ENCODE measurements at regions not wholly inside any gene's neighbourhood (a gene's known extent, or its start where the extent isn't known, plus 50 kb on each side); places are given as distances from the start of the nearest gene placed in this dataset.
"Not testable (repeated sequence)": the region's sequence is repeated elsewhere in the genome, so short reads cannot be mapped to it uniquely, and the experiment has no call there.

DNA sequence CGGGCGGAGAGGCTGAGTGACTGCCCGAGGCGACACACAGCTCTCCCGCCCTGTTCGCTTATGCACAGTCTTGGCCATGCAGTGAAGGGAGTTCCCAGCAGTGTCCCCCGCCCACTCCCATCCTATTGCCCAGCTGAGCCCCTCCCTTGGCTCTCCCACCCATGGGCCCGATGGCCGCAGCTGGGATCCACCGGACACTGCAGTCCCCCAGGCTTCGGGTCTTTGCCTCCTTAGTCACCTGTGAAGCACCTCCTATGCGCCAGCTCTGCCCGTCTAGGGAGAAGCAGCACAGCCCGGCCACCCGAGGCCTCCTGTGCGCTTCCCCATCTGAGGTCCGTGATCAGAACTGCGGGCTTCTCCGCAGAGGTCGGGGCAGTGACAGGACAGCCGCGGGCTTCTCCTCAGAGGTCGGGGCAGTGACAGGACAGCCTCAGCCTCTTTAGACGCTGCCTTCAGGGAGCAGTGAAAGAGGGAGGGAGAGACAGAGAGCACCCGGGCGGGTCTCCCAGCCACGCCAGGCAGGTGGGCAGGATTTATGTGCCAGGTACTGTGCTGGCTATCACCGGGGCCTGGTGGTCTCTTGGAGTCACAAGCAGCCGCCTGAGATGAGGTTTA is 143.1 kb downstream of the LAT start:
- DNase-seq: not testable (repeated sequence)

- no peak for DNase-seq
Observed at GRCh38 chr16:29126616-29127015, 141.8 kb downstream of the LAT start.

GRCh38 chr16:29126057-29126494 is 141.2 kb downstream of the LAT start:
- DNase-seq: no peak

DNA sequence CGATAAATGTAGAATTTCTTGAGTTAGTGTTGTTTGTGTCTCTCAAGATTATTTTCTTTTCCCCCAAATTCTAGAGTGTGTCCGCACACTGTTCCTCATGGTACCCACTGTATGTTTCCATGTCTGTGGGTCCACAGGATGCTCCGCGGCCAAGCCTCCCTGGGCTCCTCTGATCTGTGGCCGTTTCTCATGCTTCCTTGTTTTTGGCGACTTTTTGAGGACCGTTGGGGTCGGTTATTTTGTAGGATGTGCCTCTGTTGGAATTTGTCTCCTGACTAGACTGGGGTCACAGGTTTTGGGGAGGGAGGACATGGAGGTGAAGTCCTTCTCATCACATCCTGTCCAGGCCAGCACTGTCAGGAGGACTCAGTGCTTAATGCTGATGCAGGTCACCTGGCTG is 140.0 kb downstream of the LAT start:
- no peak for DNase-seq

GRCh38 chr16:29124162-29124561 is 139.3 kb downstream of the LAT start:
- DNase-seq: not testable (repeated sequence)

DNA sequence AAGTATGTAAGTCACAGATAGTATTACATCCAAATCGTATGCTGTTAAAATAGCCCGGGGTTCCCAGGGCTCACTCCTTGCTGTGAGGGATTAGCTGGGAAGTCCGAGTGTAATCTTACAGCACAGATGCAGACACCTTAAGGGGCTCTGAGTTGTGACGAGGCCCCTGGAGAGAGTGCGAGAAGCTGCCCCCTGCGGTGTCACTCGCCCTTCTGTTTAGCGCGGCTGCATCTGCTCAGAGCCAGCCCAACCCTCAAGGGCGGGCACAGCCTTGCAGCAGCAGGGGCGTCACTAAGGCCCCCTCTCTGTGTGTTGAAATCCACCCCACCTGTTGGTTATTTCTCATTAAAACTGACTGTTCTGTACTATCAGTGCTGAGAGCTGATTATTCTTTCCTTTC is 135.8 kb downstream of the LAT start:
- not testable (repeated sequence) for DNase-seq

GRCh38 chr16:29118301-29118957 is 133.6 kb downstream of the LAT start:
- not testable (repeated sequence) for DNase-seq

GRCh38 chr16:29117631-29118030 is 132.8 kb downstream of the LAT start:
- DNase-seq: no peak

GRCh38 chr16:29116980-29117379 is 132.1 kb downstream of the LAT start:
- DNase-seq: no peak

- DNase-seq: not testable (repeated sequence)
Observed at GRCh38 chr16:29116207-29116606, 131.4 kb downstream of the LAT start.

DNA sequence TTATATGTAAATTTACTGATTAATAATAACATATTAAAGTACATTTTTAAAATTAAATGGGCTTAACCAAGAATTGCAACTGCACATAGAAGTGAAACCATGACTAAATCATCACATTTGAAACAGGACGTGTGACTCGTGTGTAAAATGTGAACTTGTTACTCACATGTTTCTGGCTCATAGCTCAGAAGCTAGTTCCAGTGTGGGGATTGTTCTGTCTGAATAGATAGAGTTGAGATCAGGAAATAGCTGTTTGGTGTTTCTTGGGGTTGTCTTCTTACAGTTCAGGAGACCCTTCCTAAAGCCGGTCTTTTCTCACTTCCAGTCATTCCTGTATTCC is 130.9 kb downstream of the LAT start:
- not testable (repeated sequence) for DNase-seq

GRCh38 chr16:29114989-29115801 is 130.3 kb downstream of the LAT start:
- DNase-seq: not testable (repeated sequence)

- DNase-seq: no peak
Observed at GRCh38 chr16:29114574-29114973, 129.7 kb downstream of the LAT start.

DNA sequence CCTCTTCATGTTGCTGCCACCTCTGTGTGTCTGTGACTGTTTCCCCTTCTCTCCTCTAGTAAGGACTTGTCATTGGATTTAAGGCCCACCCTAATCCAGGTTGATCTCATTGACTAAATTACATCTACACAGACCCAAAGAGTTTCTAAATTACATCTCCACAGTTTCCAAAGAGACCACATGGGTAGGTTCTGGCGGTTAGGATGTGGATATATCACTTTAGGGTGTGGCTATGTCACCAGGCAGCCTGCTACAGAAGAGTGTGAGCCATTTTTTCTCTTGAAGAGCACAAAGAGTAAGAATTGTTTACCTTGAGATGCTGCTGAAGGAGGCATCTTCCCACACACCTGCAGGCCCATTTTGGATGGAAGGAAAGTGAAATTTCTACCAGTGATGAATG is 128.6 kb downstream of the LAT start:
- DNase-seq: not testable (repeated sequence)

DNA sequence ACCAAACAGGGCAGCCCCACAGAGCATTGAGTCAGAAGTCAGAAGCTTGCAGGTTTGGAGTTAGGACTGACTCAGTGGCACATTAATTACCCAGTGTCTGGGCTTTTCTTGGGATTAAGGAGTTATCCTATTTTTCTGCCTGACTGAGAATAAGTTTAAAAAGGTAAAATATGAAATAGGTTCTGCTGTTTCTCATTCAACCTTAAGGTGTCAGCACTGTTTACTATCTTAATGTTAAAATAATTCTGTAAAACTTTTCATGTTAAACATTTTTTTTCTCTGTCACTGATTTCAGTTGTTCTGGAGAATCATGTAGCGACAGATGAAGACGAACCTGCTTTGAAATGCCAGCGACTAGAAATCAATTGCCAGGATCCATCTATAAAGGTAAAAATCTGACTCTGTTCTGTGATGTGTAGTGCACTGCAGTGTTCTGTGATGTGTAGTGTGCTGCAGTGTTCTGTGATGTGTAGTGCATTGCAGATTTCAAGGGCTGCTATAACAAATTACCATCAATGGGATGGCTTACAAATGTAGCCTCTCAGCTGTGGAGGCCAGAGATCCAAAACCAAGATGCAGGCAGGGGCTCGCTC is 128.0 kb downstream of the LAT start:
- no peak for DNase-seq

- not testable (repeated sequence) for DNase-seq
Observed at GRCh38 chr16:29111901-29112680, 127.2 kb downstream of the LAT start.

GRCh38 chr16:29111421-29111820 is 126.6 kb downstream of the LAT start:
- DNase-seq: peak in 1 of 2 experiments; percentile 17

DNA sequence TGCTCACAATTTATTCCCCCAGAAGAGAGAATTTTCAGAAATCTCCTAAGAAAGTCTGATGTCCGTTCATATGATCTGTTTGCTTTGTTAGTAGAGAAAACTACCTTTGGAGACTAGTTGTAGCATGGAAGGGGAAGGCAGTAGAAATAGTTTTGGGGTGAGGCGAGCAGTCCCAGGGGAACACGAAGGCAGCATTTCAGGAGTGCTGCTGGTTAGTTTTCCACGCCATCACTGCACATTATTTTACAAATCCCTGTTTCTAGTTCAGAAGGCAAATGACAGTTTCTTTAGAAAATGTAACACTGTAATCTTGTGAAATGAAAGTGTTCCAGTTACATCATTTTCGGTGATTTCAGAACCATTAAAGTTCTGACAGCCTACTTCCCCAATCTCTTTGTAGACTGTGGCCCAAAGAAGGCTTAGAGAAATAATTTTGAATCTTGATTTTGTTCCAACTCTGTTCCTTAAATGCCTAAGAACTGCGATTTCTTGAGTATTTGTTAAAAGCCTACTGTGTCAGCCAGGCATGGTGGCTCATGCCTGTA is 123.8 kb downstream of the LAT start:
- not testable (repeated sequence) for DNase-seq

DNA sequence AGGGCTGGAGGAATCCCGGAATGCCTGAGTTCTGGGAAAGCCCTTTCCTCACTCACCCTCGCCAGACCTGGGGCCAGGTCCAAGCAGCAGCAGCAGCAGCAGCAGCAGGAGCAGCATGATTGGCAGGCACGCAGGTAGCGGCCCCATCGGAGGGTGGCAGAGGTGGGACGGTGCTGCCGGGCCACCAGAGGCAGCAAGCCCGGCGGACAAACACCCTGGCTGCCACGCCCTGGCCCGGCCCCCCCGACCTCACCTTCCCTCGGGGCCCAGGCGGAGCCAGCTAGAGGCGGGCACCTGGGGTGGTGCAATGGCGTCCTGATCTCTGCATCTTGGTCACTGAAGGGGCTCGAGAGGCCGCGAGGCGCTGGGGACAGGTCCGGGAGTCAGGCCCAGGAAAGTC is 122.4 kb downstream of the LAT start:
- DNase-seq: no peak

GRCh38 chr16:29106259-29106908 is 121.5 kb downstream of the LAT start:
- DNase-seq: not testable (repeated sequence)

DNA sequence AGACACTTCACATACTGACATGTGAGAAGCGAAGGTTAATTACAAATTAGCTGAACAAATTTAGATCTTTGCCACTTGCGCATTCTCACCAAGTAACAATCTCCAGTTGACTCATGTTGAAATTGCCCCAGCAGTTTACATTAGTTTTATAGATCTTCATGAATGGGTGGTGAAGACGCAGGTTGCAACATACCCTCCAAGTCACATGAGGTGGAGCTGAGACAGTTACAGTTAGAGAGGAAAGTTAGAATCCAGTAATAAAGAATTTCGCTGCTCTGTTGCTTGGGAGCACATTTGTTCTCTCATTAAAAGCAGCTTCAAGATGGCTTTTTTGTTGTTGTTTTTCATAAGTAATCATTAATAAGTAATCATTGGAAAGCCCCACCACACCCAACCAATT is 119.7 kb downstream of the LAT start:
- DNase-seq: not testable (repeated sequence)

GRCh38 chr16:29097965-29098364 is 113.1 kb downstream of the LAT start:
- not testable (repeated sequence) for DNase-seq

Measured in cerebellar nuclear complex (tissue), 1 donor.